Thyroid gland (tissue), 4 donors: ENCODE measurements at regions not wholly inside any gene's neighbourhood (a gene's known extent, or its start where the extent isn't known, plus 50 kb on each side); places are given as distances from the start of the nearest gene placed in this dataset.

Source experiments
- CTCF ChIP-seq, 6 experiments: fragments of 200-600 bp in 3 of 6; fragments of 450-650 bp in 3 of 6; sonication (generic) in 3 of 6; IDR thresholded peaks; one replicate each; pipeline ENCODE4 v1.5.1; 2016 to 2019; ENCODE audit warnings: antibody characterized with exemption in 6 of 6, mild to moderate bottlenecking in 2 of 6, inconsistent platforms in 1 of 6, moderate library complexity in 1 of 6
- POLR2A ChIP-seq, 2 donors: fragments of 450-650 bp; IDR thresholded peaks; one replicate each; pipeline ENCODE4 v1.6.1; 2017; ENCODE audit warnings: antibody characterized with exemption in 2 of 2, mild to moderate bottlenecking in 2 of 2, moderate library complexity in 1 of 2

DNA sequence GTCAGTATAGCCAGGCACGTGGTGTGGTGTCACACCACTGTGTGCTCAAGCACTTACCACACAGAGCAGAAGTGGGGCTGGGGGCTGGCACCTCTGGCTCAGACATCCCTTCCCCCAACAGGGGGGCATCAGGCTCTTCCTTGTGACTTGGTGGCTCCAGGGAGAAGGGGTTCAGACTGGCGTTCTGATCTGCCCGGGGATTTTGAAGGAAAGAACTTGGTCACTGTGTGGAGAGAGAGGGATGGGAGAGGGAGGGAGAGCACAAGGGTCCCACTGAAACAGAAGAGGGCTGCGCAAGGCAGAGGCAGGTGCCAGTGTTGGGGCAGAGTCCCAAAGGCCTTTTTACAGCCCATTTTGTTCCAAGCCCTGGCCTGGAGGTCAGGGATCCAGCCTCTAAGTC lies 109.7 kb upstream of the ALDH1B1 start:
- TF ChIP-seq CTCF (IDR thresholded peaks at IDR 0.05) (no peak), POLR2A (IDR thresholded peaks at IDR 0.05) (no peak)
